BE2C (cell line): ENCODE measurements at regions not wholly inside any gene's neighbourhood (a gene's known extent, or its start where the extent isn't known, plus 50 kb on each side); places are given as distances from the start of the nearest gene placed in this dataset.
"Not testable (repeated sequence)": the region's sequence is repeated elsewhere in the genome, so short reads cannot be mapped to it uniquely, and the experiment has no call there.

Experiments
- DNase-seq: peaks from one replicate; pipeline ENCODE4 v3.0.0-alpha.2; 2020
- H3K27me3 ChIP-seq: fragments of 250-450 bp; sonication (Bioruptor Pico); 2 replicates; pipeline ENCODE4 v1.5.1; 2020; ENCODE audit warnings: mild to moderate bottlenecking
- H3K36me3 ChIP-seq: fragments of 250-450 bp; sonication (Bioruptor Pico); 2 replicates; pipeline ENCODE4 v1.5.1; 2020; ENCODE audit warnings: mild to moderate bottlenecking
- H3K4me1 ChIP-seq: fragments of 250-450 bp; sonication (Bioruptor Pico); 2 replicates; pipeline ENCODE4 v1.5.1; 2020
- H3K4me3 ChIP-seq: 2 replicates; pipeline ENCODE4 v1.5.1; 2011; ENCODE audit warnings: low read depth, low read length
- H3K9me3 ChIP-seq: fragments of 250-450 bp; sonication (Bioruptor Pico); 2 replicates; pipeline ENCODE4 v1.5.1; 2020
- TF ChIP-seq, protein P1 (sequence below): IDR thresholded peaks from 2 replicates; pipeline ENCODE4 v1.5.1; 2012; ENCODE audit warnings: mild to moderate bottlenecking, low read depth, low read length

DNA sequence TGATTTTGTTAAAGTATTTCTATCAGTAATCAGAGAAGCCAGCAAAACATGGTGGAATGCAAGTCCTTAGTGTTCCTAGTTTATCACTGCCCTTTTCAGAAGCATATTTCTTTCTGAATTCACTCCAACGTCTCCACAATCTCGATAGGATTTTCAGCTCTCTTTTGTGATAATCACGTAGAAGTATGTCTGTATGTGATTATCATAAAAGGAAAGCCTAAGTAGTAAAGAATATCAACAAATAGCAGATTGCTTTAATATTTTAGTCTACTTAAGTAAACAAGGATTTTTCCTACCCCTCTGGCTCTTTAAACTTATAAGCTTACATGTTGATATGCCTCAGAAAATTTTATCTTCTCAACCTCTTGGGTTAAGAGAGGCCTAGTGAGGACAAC lies 147.4 kb upstream of the NUDT4 start:
- Histone ChIP-seq H3K9me3 (no peaks in the 10 kb centered on the region), H3K4me3 (no peak overlapping the region), H3K36me3 (no peaks in the 10 kb centered on the region), H3K27me3 (no peaks in the 10 kb centered on the region), H3K4me1 (peaks cover 4% of the 10 kb centered on the region)
- TF ChIP-seq, protein P1, sequence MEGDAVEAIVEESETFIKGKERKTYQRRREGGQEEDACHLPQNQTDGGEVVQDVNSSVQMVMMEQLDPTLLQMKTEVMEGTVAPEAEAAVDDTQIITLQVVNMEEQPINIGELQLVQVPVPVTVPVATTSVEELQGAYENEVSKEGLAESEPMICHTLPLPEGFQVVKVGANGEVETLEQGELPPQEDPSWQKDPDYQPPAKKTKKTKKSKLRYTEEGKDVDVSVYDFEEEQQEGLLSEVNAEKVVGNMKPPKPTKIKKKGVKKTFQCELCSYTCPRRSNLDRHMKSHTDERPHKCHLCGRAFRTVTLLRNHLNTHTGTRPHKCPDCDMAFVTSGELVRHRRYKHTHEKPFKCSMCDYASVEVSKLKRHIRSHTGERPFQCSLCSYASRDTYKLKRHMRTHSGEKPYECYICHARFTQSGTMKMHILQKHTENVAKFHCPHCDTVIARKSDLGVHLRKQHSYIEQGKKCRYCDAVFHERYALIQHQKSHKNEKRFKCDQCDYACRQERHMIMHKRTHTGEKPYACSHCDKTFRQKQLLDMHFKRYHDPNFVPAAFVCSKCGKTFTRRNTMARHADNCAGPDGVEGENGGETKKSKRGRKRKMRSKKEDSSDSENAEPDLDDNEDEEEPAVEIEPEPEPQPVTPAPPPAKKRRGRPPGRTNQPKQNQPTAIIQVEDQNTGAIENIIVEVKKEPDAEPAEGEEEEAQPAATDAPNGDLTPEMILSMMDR, result no peak
- DNase-seq, result no peak

DNA sequence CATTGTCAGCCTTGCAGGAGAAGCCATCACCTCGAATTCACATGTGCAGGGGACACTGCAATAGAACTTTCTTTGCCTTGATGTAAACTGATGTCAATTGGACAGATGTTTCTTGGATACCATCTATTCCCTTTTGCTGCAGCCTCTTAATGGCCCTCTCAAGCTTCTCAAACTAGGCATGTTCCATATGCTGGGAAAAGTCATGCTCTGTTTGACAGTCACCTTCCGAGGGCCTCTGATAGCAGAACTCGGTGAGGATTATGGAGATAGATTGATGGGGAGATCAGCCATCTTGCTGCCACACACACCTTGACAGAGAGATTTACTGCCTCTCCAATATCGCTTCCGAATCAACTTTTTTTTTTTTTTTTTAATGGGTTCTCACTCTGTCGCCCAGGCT lies 145.8 kb upstream of the NUDT4 start:
- TF ChIP-seq, protein P1, result no peak
- DNase-seq, result no peak
- Histone ChIP-seq H3K27me3 (no peaks in the 10 kb centered on the region), H3K4me3 (no peak overlapping the region), H3K36me3 (no peaks in the 10 kb centered on the region), H3K4me1 (peaks cover 4% of the 10 kb centered on the region), H3K9me3 (no peaks in the 10 kb centered on the region)

DNA sequence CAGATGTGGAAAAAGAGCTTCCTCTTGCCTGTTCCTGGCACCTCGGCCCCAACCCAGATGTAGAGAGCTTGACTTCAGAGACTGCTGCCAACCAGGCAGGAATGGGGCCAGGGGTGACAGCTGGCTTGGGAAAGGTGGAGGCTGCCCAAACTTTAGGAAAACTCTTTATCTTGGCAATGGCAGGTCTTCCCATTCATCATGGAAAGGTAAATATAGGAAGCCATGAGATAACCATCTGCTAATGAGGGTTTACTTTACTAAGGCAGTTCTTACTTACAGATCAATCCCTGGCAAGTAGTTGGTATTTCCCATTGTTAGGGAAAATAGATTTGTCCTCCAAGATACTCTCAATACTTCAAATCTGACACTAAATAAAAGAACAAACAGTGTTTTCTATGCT lies 143.1 kb upstream of the NUDT4 start:
- TF ChIP-seq, protein P1, result no peak
- Histone ChIP-seq H3K4me3 (no peak overlapping the region), H3K9me3 (no peaks in the 10 kb centered on the region), H3K27me3 (no peaks in the 10 kb centered on the region), H3K36me3 (no peaks in the 10 kb centered on the region), H3K4me1 (peaks cover 4% of the 10 kb centered on the region)
- DNase-seq, result no peak

DNA sequence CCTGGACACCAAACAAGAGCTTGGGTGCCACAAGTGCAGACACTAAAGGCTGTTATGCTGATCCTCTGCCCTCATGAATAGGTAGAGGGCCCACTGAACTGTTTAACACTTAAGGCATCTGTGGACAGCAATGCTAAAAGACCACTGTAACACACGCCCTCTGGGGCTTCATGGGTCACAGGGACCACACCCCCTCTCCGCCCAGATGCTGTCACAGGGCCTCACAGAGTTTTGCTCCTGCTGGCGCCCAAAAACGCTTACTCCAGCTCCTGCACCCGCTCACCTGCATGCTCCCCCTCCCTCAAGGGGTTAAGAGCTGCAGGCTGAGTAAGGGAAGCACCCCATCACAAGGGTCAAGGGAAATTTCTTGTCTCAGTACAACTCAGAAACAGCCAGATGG lies 141.8 kb upstream of the NUDT4 start:
- DNase-seq, result no peak
- H3K9me3 ChIP-seq, result no peaks in the 10 kb centered on the region
- no peak overlapping the region for H3K4me3 ChIP-seq
- TF ChIP-seq, protein P1, result no peak
- H3K27me3 ChIP-seq, result no peaks in the 10 kb centered on the region
- H3K36me3 ChIP-seq, result no peaks in the 10 kb centered on the region
- H3K4me1 ChIP-seq, result no peaks in the 10 kb centered on the region

DNA sequence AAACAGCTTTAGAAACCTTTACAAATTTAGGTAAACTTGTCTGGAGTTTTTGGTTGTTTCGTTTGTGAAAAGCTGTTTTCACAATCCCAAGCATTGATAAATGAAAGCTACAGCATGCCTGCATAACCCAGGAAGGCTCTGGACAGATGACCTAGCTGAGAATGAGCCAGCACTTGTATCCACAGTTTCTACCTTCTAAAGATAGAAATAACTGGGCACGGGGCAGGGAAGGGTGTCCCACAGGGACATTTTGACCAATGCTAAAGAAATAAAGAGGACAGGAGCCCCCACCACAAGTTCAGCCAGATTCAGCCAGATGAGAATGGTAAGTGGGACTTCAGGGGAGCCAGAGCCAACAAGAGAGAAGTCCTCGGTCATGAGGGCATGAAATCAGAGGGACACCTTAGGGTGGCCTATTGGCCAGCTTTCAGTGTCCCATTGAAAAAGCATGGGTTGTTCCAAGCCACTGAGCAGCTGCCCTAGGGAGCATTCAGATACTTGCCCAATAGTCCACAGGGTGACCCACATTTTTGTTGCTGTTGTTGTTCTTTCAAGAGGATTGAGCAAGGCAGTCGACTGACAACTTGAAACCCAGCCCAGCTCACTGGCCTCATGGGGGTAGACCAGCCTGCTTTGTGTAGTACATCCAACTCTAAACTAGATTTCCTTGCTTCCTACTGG lies 140.3 kb upstream of the NUDT4 start:
- no peak for DNase-seq
- Histone ChIP-seq H3K27me3 (no peaks in the 10 kb centered on the region), H3K36me3 (no peaks in the 10 kb centered on the region), H3K9me3 (no peaks in the 10 kb centered on the region), H3K4me1 (no peaks in the 10 kb centered on the region), H3K4me3 (no peak overlapping the region)
- TF ChIP-seq, protein P1, result no peak

DNA sequence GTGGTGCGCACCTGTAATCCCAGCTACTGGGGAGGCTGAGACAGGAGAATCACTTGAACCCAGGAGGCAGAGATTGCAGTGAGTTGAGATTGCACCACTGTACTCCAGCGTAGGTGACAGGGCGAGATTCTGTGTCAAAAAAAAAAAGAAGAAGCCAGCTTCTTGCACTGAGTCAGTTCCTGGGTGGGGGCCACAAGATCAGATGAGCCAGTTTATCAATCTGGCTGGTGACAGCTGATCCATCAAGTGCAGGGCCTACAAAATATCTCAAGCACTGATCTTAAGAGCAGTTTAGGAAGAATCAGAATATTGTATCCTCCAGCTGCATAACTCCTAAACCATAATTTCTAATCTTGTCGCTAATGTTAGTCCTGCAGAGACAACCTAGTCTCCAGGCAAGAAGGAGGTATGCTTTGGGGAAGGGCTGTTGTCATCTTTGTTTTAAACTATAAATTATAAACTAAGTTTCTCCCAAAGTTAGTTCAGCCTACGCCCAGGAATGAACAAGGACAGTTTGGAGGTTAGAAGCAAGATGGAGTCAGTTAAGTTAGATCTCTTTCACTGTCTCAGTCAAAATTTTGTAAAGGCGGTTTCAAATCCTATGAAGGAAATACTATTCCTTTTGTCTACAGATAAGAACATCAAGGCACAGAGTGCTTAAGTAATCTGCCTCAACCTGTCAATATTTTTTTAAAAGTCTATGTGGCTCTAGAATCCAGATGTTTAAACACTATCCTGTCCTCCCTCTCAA lies 139.0 kb upstream of the NUDT4 start:
- H3K9me3 ChIP-seq, H3K4me1 ChIP-seq, H3K27me3 ChIP-seq, H3K36me3 ChIP-seq, DNase-seq, H3K4me3 ChIP-seq: not testable (repeated sequence)

DNA sequence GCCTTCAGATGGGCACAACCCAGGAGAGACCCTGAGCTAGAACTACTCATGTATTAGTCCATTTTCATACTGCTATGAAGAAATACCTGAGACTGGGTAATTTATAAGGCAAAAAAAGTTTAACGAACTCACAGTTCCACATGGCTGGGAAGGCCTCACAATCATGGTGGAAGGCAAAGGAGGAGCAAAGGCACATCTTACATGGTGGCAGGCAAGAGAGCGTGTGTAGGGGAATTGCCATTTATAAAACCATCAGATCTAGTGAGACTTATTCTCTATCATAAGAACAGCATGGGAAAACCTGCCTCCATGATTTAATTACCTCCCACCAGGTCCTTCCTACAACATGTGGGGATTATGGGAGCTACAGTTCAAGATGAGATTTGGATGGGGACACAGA lies 137.9 kb upstream of the NUDT4 start:
- H3K27me3 ChIP-seq, H3K4me3 ChIP-seq, H3K4me1 ChIP-seq, H3K36me3 ChIP-seq, DNase-seq, H3K9me3 ChIP-seq: not testable (repeated sequence)
